ENCODE measurements at regions not wholly inside any gene's neighbourhood (a gene's known extent, or its start where the extent isn't known, plus 50 kb on each side); places are given as distances from the start of the nearest gene placed in this dataset.

GRCh38 chr7:136348542-136349192 is 371.5 kb upstream of the MTPN start:
- intact Hi-C loops (cut with DNase I), result no loop called here
- Histone ChIP-seq H3K27ac (no peak overlapping the region), H3K4me3 (no peak overlapping the region), H3K9me3 (no peaks in the 10 kb centered on the region), H3K27me3 (ENCODE audit: low read depth) (no peaks in the 10 kb centered on the region), H3K36me3 (no peaks in the 10 kb centered on the region), H3K4me1 (no peaks in the 10 kb centered on the region)
- no peak for DNase-seq
- ATAC-seq, result no peak
- TF ChIP-seq, protein P1, sequence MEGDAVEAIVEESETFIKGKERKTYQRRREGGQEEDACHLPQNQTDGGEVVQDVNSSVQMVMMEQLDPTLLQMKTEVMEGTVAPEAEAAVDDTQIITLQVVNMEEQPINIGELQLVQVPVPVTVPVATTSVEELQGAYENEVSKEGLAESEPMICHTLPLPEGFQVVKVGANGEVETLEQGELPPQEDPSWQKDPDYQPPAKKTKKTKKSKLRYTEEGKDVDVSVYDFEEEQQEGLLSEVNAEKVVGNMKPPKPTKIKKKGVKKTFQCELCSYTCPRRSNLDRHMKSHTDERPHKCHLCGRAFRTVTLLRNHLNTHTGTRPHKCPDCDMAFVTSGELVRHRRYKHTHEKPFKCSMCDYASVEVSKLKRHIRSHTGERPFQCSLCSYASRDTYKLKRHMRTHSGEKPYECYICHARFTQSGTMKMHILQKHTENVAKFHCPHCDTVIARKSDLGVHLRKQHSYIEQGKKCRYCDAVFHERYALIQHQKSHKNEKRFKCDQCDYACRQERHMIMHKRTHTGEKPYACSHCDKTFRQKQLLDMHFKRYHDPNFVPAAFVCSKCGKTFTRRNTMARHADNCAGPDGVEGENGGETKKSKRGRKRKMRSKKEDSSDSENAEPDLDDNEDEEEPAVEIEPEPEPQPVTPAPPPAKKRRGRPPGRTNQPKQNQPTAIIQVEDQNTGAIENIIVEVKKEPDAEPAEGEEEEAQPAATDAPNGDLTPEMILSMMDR (IDR thresholded peaks at IDR 0.05), result no peak

- Histone ChIP-seq H3K4me1 (no peaks in the 10 kb centered on the region), H3K27me3 (ENCODE audit: low read depth) (no peaks in the 10 kb centered on the region), H3K4me3 (no peak overlapping the region), H3K27ac (no peak overlapping the region), H3K9me3 (no peaks in the 10 kb centered on the region), H3K36me3 (no peaks in the 10 kb centered on the region)
- TF ChIP-seq, protein P1 (IDR thresholded peaks at IDR 0.05), result no peak
- intact Hi-C loops (cut with DNase I), result no loop called here
- DNase-seq, result no peak
- no peak for ATAC-seq
These were observed 371.0 kb upstream of the MTPN start for GRCh38 chr7:136348142-136348541.

DNA sequence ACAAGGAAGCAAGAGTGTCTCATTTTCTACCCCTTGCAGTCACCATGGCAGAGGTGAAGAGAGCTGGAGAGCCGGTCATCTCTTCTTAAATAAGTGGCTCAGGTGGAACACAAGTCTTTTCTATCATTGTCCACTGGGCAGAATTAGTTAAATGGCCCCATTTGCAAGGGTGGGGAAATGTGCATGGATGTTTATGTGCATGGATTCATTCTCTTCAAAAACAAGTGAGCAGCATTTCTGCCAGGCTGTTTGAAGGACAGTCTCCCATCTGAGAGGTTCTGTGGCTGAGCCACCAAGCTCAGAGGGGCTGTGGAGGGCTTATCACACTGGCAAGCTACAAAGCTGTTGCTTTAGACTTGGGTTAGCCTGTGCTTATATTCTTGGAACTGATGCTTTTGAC is 370.3 kb upstream of the MTPN start:
- Histone ChIP-seq H3K4me1 (no peaks in the 10 kb centered on the region), H3K36me3 (no peaks in the 10 kb centered on the region), H3K27me3 (ENCODE audit: low read depth) (no peaks in the 10 kb centered on the region), H3K27ac (no peak overlapping the region), H3K9me3 (no peaks in the 10 kb centered on the region), H3K4me3 (no peak overlapping the region)
- ATAC-seq (no peak), DNase-seq (no peak)
- intact Hi-C loops (cut with DNase I), result no loop called here
- TF ChIP-seq, protein P1 (IDR thresholded peaks at IDR 0.05), result no peak

- DNase-seq, result no peak
- Histone ChIP-seq H3K27ac (no peak overlapping the region), H3K4me1 (no peaks in the 10 kb centered on the region), H3K4me3 (no peak overlapping the region), H3K27me3 (ENCODE audit: low read depth) (no peaks in the 10 kb centered on the region), H3K9me3 (no peaks in the 10 kb centered on the region), H3K36me3 (no peaks in the 10 kb centered on the region)
- TF ChIP-seq, protein P1 (IDR thresholded peaks at IDR 0.05), result no peak
- intact Hi-C loops (cut with DNase I), result no loop called here
- ATAC-seq, result no peak
These were observed 365.1 kb upstream of the MTPN start for GRCh38 chr7:136342251-136342650.

DNA sequence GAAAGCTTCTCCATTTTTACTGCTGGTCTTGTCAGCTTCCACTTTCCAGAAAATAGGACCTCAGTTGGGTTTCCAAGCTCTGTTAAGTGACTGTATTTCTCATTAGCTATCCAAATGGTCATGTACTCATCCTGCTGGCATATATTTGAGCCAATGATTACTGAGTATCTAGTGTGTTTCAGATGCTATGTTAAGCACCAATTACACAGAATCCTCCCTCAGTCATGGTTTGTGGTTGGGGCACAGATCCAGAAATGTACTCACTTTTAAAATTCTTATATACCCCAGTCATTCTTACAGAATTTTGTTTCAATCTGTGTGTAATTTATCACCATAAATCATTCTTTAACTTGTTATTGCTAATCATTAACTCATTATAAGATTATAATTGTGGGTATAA is 362.3 kb upstream of the MTPN start:
- Histone ChIP-seq H3K4me1 (no peaks in the 10 kb centered on the region), H3K27ac (no peak overlapping the region), H3K9me3 (no peaks in the 10 kb centered on the region), H3K36me3 (no peaks in the 10 kb centered on the region), H3K4me3 (no peak overlapping the region), H3K27me3 (ENCODE audit: low read depth) (no peaks in the 10 kb centered on the region)
- DNase-seq, result no peak
- TF ChIP-seq, protein P1 (IDR thresholded peaks at IDR 0.05), result no peak
- no peak for ATAC-seq
- intact Hi-C loops (cut with DNase I), result no loop called here
